GM19467 (cell line): ENCODE measurements at regions not wholly inside any gene's neighbourhood (a gene's known extent, or its start where the extent isn't known, plus 50 kb on each side); places are given as distances from the start of the nearest gene placed in this dataset.
"Not testable (repeated sequence)": the region's sequence is repeated elsewhere in the genome, so short reads cannot be mapped to it uniquely, and the experiment has no call there.

Experiments used
- ATAC-seq: cut with Tn5 transposase; IDR thresholded peaks from one replicate; pipeline ENCODE4 v1.9.1; 2021; ENCODE audit warnings: mild to moderate bottlenecking, moderate library complexity; ENCODE audit not compliant: unreplicated experiment

GRCh38 chr5:120083851-120084542 is 380.1 kb upstream of the PRR16 start:
- no peak for ATAC-seq

- no peak for ATAC-seq
Observed at GRCh38 chr5:120084543-120084870, 379.6 kb upstream of the PRR16 start.

GRCh38 chr5:120086081-120086480 is 378.0 kb upstream of the PRR16 start:
- no peak for ATAC-seq

DNA sequence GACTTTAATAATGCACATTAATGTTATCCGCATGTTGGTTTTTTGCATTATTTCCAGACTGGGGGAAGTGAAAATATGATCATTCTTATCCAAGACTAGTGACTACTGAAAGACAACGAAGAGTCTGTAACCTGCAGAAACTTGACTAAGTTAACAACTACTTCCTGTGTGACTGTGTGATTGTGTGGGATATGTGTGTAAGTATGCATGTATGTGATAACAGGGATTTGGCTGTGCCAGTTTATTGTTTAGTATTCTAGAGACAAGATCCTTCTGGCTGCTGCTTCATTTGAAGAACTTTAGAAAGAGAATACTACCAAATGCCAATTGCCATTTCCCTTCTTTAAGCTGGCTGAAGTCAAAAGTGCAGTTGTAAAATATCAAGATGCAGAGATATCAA is 375.7 kb upstream of the PRR16 start:
- no peak for ATAC-seq

GRCh38 chr5:120088836-120089235 is 375.3 kb upstream of the PRR16 start:
- no peak for ATAC-seq

GRCh38 chr5:120091376-120091948 is 372.6 kb upstream of the PRR16 start:
- no peak for ATAC-seq

DNA sequence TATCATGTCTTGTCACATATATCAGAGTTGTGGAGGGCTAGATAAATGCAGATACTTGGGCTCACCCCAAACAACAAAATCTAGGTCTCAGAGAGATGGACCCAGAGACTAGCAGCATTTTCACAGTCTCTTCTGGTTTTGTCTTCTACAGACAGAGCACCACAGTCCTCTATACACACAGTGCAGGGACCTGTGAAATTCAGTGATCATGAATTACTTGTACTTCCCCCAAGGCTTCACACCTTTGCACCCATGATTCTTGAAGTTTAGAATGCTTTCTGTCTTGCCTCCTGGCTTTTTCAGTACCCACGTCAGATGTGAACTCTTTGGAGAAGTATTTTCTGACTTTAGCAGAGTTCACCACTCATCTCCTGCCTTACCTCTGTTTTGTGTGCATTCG is 371.5 kb upstream of the PRR16 start:
- no peak for ATAC-seq

DNA sequence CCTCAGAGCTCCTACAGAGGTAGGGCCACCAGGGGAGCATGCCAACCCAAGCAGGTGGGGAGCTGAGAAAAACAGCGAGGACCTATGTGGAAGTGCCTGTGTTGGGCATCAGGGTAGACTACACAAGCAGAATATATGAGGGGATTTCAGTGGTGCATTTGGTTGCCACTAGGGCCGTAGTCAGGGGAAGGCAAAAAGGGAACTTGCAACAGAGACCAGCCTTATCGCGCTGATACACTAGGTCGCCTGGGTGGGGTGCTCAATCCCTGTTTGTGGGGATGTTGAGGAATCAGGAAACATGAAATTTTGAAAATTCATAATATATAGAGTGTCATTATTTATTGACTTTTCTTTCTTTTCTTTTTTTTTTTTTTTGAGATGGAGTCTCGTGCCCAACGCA is 370.9 kb upstream of the PRR16 start:
- no peak for ATAC-seq

GRCh38 chr5:120096413-120096812 is 367.7 kb upstream of the PRR16 start:
- ATAC-seq, result no peak

GRCh38 chr5:120098426-120098825 is 365.7 kb upstream of the PRR16 start:
- ATAC-seq, result no peak

- no peak for ATAC-seq
Observed at GRCh38 chr5:120098902-120099535, 365.1 kb upstream of the PRR16 start.

DNA sequence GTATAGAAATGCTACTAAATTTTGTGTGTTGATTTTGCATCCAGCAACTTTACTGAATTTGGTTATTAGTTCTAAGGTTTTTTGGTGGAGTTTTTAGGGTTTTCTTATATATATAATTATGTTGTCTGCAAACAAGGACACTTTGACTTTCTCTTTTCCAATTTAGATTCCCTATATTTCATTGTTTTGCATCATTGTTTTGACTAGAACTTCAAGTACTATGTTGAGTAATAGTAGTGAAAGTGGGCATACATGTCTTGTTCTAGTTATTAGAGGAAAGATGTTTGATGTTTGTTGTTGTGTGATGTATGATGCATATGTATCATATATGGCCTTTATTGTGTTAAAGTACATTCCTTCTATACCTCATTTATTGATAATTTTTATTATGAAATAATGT is 362.3 kb upstream of the PRR16 start:
- ATAC-seq, result no peak

GRCh38 chr5:120103495-120103894 is 360.6 kb upstream of the PRR16 start:
- ATAC-seq, result no peak

DNA sequence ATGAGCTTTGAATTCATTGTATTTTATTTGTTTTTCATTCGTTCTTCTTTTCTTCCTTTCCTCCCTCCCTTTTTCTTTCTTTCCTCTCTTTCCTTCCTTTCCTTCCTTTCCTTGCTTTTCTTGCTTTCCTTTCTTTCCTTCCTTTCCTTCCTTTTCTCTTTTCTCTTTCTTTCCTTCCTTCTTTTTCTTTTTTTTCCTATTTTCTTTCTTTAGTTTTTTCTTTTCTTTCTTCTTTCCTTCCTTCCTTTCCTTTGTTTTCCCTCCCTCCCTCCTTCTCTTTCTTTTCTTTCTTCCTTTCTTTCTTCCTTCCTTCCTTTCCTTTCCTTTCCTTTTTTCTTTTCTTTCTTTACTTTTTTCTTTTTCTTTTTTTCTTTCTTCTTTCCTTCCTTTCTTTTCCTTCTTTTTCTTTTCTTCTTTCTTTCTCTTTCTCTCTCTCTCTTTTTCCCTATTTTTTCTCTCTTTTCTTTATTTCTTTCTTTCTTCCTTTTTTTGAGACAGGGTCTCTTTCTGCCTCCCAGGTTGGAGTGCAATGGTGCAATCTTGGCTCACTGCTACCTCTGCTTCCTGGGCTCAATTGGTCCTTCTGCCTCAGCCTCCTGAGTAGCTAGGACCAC is 357.1 kb upstream of the PRR16 start:
- no peak for ATAC-seq

GRCh38 chr5:120108586-120109248 is 355.4 kb upstream of the PRR16 start:
- no peak for ATAC-seq

DNA sequence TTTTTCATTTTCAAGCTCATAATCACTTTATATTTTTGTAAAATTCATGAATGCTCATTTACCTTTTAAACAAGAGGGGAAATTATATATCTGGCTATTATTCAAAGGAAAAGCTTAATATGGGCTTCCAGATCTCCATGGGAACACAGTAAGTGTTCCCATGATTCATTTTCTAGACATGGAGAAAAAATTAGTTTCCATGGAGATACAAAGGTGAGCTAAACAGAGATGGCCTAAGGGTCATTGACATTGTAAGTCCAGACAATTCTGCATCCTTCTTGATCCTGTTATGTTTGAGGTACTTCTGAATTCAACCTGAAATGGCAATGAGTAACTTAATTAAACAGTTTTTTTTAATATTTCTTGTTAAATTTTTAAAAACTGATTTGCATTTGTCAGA is 341.4 kb upstream of the PRR16 start:
- ATAC-seq, result no peak

GRCh38 chr5:120124031-120124430 is 340.1 kb upstream of the PRR16 start:
- no peak for ATAC-seq

DNA sequence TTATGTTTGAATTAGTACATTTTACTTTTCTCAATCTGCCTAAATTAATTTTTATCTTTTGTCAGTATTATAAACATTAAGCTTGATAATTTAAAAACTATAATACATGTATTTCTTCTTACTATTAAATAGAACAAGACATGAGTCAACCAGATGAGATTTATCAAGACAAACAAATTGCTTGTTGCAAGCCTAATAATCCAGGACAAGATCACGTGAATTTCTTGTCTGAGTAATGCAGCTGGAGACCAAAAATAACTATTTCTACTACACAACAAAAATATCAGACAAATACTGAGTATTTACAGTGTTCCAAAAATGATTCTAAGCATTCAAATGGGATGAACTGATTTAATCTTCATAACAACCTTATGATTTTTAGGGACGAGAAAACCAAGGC is 339.1 kb upstream of the PRR16 start:
- ATAC-seq, result no peak

DNA sequence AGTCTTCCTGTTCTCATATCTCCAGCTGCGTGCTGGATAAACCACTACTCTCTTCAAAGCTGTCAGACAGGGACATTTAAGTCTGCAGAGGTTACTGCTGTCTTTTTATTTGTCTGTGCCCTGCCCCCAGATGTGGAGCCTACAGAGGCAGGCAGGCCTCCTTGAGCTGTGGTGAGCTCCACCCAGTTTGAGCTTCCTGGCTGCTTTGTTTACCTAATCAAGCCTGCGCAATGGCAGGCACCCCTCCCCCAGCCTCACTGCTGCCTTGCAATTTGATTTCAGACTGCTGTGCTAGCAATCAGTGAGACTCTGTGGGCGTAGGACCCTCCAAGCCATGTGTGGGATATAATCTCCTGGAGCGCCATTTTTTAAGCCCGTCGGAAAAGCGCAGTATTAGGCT is 331.8 kb upstream of the PRR16 start:
- not testable (repeated sequence) for ATAC-seq

DNA sequence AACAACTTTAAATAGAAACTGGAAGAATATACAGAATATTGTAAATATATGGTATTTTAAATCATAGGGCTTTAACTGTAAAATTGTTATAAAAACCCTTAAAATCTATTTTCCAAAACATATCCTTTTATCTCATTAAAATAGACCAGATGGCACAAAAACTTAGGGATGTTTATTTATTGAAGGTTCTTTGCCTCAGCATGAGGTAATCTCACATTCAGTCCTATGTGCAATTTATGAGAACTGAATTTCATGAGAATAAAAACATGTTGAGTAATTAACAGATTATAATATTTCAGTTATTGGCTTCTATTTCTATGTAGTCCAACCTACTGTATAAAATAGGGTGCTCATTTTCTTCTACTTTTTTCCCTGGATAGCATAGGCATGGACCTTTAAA is 329.2 kb upstream of the PRR16 start:
- ATAC-seq, result no peak

DNA sequence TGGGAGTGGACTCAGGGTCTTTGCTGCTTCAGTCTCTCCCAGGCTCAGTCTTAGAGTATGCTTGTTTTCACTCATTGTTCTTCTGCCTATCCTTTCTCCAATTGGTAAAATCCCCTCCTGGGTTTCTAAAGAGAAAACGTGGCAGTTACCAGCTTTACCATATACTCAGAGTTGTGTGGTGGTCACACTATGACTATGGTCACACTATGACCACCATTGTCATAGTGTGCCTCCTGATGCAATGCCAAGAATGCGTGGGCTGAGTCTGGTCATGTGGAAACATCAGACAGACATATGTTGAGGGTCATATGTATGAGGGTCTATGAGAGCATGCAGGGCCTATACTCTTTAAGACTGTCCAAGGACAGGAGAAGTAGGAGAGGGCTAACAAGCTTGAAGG is 326.5 kb upstream of the PRR16 start:
- ATAC-seq, result no peak

DNA sequence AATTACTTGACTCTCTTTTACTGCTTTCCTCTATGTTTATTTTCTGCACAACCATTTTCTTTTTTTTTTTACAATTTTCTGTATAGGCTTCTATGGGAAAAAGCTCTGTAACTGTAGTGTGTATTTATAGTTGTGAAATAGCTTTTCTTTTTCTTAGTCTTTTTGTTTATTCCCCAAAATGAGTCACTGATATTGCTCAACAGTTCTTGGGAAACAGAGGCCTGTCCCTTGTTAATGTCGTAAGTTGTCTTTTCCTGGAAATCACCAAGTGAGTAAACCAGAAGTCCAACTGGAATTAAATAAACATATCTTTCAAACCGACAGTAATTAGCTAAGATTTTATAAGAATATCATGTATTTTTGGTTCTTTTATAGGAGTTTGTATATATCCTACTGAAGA is 325.1 kb upstream of the PRR16 start:
- ATAC-seq, result no peak
